Prostate gland (tissue), 2 donors: ENCODE measurements at regions not wholly inside any gene's neighbourhood (a gene's known extent, or its start where the extent isn't known, plus 50 kb on each side); places are given as distances from the start of the nearest gene placed in this dataset.

ENCODE experiments used
- POLR2A ChIP-seq: fragments of 450-650 bp; IDR thresholded peaks from one replicate; pipeline ENCODE4 v1.6.1; 2016; ENCODE audit warnings: antibody characterized with exemption, mild to moderate bottlenecking
- POLR2AphosphoS5 ChIP-seq: sonication (generic); formaldehyde crosslinking; IDR thresholded peaks from one replicate; pipeline ENCODE4 v1.6.1; 2017; ENCODE audit warnings: antibody characterized with exemption
- TF ChIP-seq, protein P1 (sequence below), 4 experiments: fragments of 200-600 bp in 2 of 4; fragments of 450-650 bp in 2 of 4; sonication (generic) in 2 of 4; IDR thresholded peaks; 1 replicate in 3 of 4; 2 replicates in 1 of 4; pipeline ENCODE4 v1.5.1; 2016 to 2019; ENCODE audit warnings: antibody characterized with exemption in 4 of 4, mild to moderate bottlenecking in 2 of 4, moderate library complexity in 2 of 4

DNA sequence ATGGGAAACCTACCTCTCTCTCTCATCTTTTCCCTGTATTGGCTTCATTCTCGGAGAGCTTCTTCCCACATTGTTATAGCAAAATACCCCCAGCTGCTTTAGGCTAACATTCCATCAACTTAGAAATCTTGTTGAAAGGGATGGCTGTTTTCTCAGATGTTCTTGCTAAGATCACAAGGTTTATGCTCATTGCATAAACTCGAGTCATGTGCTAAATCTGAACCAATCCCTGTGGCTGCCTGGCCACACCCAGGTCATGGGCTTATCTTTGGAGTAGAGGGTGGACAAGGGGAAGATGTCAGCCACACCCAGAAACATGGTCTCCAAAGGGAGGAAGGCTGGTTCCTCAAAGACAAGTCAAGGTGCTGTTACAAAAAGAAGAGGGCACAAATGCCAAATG lies 150.6 kb upstream of the UMPS start:
- TF ChIP-seq POLR2AphosphoS5, result no peak
- TF ChIP-seq, protein P1, sequence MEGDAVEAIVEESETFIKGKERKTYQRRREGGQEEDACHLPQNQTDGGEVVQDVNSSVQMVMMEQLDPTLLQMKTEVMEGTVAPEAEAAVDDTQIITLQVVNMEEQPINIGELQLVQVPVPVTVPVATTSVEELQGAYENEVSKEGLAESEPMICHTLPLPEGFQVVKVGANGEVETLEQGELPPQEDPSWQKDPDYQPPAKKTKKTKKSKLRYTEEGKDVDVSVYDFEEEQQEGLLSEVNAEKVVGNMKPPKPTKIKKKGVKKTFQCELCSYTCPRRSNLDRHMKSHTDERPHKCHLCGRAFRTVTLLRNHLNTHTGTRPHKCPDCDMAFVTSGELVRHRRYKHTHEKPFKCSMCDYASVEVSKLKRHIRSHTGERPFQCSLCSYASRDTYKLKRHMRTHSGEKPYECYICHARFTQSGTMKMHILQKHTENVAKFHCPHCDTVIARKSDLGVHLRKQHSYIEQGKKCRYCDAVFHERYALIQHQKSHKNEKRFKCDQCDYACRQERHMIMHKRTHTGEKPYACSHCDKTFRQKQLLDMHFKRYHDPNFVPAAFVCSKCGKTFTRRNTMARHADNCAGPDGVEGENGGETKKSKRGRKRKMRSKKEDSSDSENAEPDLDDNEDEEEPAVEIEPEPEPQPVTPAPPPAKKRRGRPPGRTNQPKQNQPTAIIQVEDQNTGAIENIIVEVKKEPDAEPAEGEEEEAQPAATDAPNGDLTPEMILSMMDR (IDR thresholded peaks at IDR 0.05), result no peak
- no peak for TF ChIP-seq POLR2A
